T-helper 2 cell treated with Interferon-gamma antibody and Interleukin-4, amounts not matched to agents 5 μg/mL and 100 μg/mL, for 36 hours (primary cell): ENCODE measurements at regions not wholly inside any gene's neighbourhood (a gene's known extent, or its start where the extent isn't known, plus 50 kb on each side); places are given as distances from the start of the nearest gene placed in this dataset.

ENCODE experiments used
- DNase-seq: peaks from one replicate; pipeline ENCODE4 v3.0.0; 2021; ENCODE audit warnings: low spot score
- H3K27ac Mint-ChIP-seq: one replicate; pipeline ENCODE4 v1.8.0; 2021; ENCODE audit warnings: mild to moderate bottlenecking, mixed read lengths
- H3K27me3 Mint-ChIP-seq: one replicate; pipeline ENCODE4 v1.8.0; 2021; ENCODE audit warnings: low read depth, mixed read lengths
- H3K36me3 Mint-ChIP-seq: one replicate; pipeline ENCODE4 v1.8.0; 2021; ENCODE audit warnings: low read depth, mixed read lengths
- H3K4me1 Mint-ChIP-seq: one replicate; pipeline ENCODE4 v1.8.0; 2021; ENCODE audit warnings: low read depth, mixed read lengths
- H3K4me3 Mint-ChIP-seq: one replicate; pipeline ENCODE4 v1.8.0; 2022; ENCODE audit warnings: mild to moderate bottlenecking, moderate library complexity, mixed read lengths
- H3K9me3 Mint-ChIP-seq: one replicate; pipeline ENCODE4 v1.8.0; 2021; ENCODE audit warnings: mixed read lengths

DNA sequence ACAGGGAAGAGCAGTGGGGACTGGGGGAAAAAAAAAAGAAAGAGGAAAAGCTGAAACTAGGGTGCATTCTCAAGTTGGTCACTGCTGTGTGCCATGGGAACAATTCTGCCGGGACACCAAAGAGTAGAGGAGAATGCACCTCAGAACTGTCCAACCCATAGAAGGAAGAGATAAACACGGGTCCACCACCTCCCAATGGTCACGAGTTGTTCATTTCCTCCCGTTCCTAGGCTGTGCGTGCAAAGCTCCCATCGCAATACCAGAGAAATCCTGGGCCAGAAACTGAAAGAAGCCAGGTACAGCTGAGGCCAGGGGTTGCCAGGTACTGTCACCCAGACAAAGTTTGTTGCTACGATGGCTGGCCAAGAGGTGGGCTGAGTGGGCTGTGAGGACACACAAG lies 236.9 kb upstream of the ANKRD55 start:
- H3K4me3 Mint-ChIP-seq = no peak overlapping the region
- peaks cover 3% of the 10 kb centered on the region for H3K27me3 Mint-ChIP-seq

DNA sequence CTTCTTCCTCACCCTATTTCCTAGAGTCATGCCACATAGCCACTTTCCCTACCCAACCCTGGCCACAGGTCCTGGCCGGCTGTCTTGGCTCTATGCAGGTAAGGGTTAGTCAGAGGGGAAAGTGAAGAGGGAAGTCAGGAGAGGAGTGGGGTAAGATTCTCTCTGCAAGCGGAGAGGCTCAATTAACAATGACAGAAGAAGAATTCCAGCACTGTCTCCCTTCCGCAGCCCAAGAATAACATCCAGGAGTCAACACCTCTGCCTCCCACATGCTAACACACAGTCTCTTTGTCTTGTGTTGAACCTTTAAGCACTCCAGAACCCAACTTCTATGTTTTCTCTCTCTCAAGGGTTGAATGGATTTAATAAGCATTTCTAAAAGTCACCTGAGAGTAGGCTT lies 235.1 kb upstream of the ANKRD55 start:
- no peak overlapping the region for H3K27ac Mint-ChIP-seq
- DNase-seq = no peak
- H3K27me3 Mint-ChIP-seq = peaks cover 3% of the 10 kb centered on the region
- H3K9me3 Mint-ChIP-seq = no peaks in the 10 kb centered on the region
- H3K4me1 Mint-ChIP-seq = peaks cover 2% of the 10 kb centered on the region
- H3K4me3 Mint-ChIP-seq = no peak overlapping the region
- no peaks in the 10 kb centered on the region for H3K36me3 Mint-ChIP-seq

More for the DNA sequence above, 236.9 kb upstream of the ANKRD55 start:
- H3K36me3 Mint-ChIP-seq = no peaks in the 10 kb centered on the region
- H3K9me3 Mint-ChIP-seq = no peaks in the 10 kb centered on the region
- H3K4me1 Mint-ChIP-seq = no peaks in the 10 kb centered on the region
- no peak overlapping the region for H3K27ac Mint-ChIP-seq
- DNase-seq = no peak

DNA sequence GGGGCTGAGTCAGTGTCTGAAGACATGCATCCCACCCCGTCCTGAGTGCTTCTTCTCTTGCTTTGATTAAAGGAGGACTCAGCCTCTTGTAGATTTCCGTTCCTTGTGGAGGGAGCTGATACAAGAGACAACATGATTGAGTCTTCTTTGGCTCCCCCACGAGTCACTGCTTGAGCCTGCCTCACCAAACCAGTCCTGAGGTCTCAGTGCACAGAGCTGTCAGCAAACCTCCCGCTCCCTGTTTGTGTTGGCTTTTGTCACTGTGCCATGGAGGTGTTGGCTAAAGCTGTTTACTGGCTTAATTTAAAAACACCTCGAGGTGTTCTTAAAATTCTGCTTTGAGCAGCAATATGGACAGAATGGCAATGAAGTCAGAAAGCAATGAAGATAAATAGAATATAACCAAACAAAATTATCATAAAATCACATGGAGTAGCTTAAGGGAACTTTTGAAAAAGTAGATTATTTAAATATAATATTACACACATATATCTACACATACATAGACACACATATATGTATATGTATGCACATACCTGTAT lies 234.1 kb upstream of the ANKRD55 start:
- Mint-ChIP-seq H3K27ac (no peak overlapping the region), H3K4me1 (peaks cover 2% of the 10 kb centered on the region), H3K36me3 (no peaks in the 10 kb centered on the region), H3K27me3 (peaks cover 3% of the 10 kb centered on the region), H3K9me3 (no peaks in the 10 kb centered on the region), H3K4me3 (no peak overlapping the region)
- DNase-seq = no peak

DNA sequence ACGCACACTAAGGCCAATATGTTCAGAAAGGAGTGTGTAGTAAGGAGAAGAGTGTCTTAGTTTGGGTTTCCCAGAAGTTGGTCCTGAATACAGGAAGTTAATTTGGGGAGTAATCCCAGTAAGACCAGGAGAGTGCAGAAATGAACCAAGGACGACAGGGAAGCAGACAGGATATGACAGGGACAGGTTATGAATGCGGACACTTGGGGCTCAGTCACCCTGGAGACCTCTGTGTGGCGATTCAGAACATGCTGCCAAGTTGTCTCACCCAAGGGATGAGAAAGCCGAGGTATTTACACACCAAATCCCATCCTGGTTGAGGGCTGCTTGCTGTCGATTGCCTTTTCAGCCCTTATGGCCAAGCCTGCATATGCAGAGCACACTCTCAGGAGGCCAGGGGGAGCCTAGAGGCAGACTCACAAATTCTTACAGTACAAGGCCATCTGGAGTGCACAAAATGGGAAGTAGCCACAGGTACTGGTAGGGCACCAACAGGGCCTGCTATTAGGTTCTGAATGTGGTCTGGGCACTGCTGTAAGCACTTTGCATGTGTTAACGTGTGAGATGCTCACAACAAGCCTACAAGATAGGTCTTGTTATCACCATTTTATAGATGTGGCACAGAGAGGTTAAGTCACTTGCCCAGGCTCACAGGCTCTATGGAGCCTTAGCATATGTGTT lies 233.1 kb upstream of the ANKRD55 start:
- DNase-seq = no peak
- Mint-ChIP-seq H3K36me3 (no peaks in the 10 kb centered on the region), H3K27me3 (peaks cover 3% of the 10 kb centered on the region), H3K9me3 (no peaks in the 10 kb centered on the region), H3K27ac (no peak overlapping the region), H3K4me1 (peaks cover 2% of the 10 kb centered on the region), H3K4me3 (no peak overlapping the region)

DNA sequence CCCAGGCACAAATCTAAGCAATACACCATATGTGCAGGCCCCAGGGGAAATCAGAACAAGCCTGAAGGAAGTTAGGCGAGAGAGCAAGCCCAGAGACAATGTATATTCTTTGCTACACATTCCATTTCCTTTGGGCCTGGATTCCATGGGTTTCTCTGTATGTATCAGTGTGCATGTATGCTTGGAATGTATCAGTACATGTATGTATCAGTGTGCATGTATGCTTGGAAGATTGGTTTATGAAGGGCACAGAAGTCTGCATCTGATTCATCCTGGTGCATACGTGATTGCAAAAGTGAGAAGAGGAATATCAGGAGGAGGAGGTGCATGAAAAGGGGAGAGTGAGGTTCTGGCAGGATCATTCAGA lies 232.6 kb upstream of the ANKRD55 start:
- Mint-ChIP-seq H3K27me3 (peaks cover 3% of the 10 kb centered on the region), H3K4me1 (peaks cover 2% of the 10 kb centered on the region), H3K4me3 (no peak overlapping the region), H3K27ac (no peak overlapping the region), H3K36me3 (no peaks in the 10 kb centered on the region), H3K9me3 (no peaks in the 10 kb centered on the region)
- DNase-seq = no peak

DNA sequence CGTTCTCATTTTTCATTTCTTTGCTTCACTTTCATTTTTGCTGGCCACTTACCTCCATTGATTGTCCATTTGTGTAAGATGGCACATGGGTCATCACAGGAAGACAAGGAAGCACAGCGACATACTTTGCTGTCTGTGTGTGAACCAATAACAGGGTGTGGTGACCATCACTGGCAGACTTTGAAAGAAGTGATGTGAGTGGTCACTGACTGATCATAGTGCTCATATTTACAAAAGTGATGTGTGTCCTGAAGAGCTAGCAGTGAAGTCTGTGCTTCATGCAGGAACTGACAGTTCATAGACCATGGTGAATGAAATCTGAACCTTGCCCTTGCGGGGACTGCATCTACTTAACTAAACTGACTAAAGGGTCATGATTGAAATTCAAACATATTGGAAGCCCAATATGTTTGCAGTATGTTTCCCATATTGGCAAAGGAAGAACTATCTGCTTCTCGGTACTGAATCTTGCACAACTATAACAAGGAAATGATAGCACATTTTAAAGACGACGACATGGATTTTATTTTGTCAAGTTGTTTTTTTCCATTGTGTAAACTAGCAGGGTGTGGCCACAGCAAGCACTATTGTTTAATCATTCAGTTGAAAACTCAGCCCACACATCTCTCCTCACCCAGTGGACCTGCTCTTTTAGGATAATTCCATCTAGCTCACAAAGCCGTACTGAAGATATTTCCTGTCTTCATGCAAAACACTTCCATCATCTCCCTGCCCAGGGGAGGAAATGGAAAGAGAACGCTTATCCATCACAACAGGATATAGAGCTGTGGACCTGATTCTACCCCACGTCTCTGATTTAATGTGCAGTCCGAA lies 232.0 kb upstream of the ANKRD55 start:
- Mint-ChIP-seq H3K9me3 (no peaks in the 10 kb centered on the region), H3K27ac (no peak overlapping the region), H3K36me3 (no peaks in the 10 kb centered on the region), H3K27me3 (peaks cover 3% of the 10 kb centered on the region), H3K4me1 (peaks cover 2% of the 10 kb centered on the region), H3K4me3 (no peak overlapping the region)
- no peak for DNase-seq

DNA sequence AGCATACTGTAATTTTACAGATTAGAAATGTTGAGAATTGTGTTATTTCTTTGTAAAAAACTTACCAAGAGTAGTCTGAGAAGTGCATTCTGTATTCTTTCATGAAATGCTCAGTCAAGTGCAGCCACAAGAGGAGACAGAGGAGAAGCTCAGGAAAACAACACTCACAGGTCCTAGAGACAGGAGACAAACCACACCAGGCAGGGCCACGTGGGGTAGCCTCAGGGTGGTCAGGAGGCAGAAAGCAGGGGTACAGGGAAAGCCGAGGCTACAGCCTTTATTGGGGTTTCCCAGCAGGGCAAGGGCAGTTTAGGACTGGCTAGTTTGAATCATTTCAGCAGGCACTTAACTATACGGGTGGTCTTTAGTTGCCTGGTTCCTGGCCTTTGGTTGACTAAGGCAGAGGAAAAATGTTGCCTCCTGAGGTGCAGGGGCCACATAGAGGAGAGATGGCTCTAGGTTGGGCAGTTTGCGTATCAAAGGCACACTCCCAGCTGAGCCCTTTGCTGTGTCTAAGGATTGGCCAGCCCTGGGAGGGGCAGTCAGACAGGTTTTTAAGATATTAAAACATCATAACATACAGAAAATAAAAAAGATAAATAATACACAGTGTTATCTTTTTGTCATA lies 230.9 kb upstream of the ANKRD55 start:
- Mint-ChIP-seq H3K36me3 (no peaks in the 10 kb centered on the region), H3K27ac (no peak overlapping the region)

DNA sequence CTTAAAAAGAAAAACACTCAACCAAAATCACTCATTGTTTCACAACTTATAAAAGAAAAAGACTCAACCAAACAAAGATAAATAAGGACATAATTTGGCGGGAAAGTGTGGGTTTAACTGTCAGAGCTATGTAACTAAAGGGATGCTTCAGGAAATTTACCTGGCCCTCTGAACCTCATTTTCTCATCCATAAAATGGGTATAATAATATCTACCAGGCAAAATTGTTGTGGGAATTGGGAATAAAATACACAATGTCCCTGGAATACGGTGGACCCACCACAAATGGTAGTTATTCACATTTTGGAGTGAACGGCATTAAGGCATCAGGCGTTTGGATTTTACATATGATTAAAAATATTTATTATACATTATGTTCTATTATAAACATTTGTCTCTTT lies 228.5 kb upstream of the ANKRD55 start:
- Mint-ChIP-seq H3K9me3 (no peaks in the 10 kb centered on the region), H3K4me1 (peaks cover 2% of the 10 kb centered on the region), H3K36me3 (no peaks in the 10 kb centered on the region), H3K27ac (no peak overlapping the region), H3K4me3 (no peak overlapping the region), H3K27me3 (no peaks in the 10 kb centered on the region)
- no peak for DNase-seq

More for the DNA sequence above, 230.9 kb upstream of the ANKRD55 start:
- Mint-ChIP-seq H3K4me3 (no peak overlapping the region), H3K4me1 (peaks cover 2% of the 10 kb centered on the region), H3K9me3 (no peaks in the 10 kb centered on the region), H3K27me3 (no peaks in the 10 kb centered on the region)
- no peak for DNase-seq

DNA sequence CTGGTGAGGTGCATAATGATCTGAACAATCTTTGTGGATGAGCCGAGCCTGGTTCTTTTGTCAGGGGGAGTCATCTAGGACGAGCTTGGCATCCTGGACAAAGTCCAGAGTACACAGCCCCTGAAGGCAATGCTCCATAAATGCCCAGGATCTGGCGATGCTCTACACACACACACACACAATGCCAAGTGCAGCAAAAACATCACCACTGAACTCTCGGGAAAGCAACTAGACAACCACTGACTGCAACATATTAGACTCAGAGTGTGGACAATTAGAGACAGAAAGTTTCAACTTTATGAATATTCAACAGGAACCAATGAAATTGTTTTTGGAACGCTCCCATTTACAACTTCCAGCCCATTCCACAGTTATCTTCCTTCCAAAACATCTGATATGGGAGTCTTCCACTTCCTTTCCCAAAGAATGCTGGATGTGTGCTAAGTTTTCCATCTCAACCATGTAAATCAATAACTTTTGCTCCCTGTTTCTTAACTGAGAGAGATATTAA lies 227.6 kb upstream of the ANKRD55 start:
- no peak for DNase-seq

DNA sequence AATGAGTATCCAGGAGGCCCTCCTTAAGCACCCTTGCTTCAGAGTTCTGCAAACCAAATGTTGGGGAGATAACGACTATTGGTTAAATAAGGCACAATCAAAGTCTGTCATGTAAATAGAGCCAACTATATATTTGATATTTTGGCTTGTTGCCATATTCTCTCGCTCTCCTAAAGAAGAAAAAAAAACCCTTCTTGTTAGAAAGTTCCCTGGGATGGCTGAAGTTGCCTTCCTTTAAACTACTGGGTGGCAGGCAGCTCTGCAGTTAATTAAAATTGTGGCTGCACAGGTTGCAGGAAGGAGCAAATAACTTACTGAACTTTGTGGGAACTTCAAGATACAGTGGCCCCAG lies 227.0 kb upstream of the ANKRD55 start:
- DNase-seq = no peak
- Mint-ChIP-seq H3K4me3 (no peak overlapping the region), H3K27ac (no peak overlapping the region), H3K36me3 (no peaks in the 10 kb centered on the region), H3K9me3 (no peaks in the 10 kb centered on the region), H3K27me3 (no peaks in the 10 kb centered on the region), H3K4me1 (peaks cover 2% of the 10 kb centered on the region)

More for the DNA sequence above, 227.6 kb upstream of the ANKRD55 start:
- no peaks in the 10 kb centered on the region for H3K27me3 Mint-ChIP-seq
- H3K27ac Mint-ChIP-seq = no peak overlapping the region
- H3K36me3 Mint-ChIP-seq = no peaks in the 10 kb centered on the region
- H3K4me3 Mint-ChIP-seq = no peak overlapping the region
- peaks cover 2% of the 10 kb centered on the region for H3K4me1 Mint-ChIP-seq
- H3K9me3 Mint-ChIP-seq = no peaks in the 10 kb centered on the region

DNA sequence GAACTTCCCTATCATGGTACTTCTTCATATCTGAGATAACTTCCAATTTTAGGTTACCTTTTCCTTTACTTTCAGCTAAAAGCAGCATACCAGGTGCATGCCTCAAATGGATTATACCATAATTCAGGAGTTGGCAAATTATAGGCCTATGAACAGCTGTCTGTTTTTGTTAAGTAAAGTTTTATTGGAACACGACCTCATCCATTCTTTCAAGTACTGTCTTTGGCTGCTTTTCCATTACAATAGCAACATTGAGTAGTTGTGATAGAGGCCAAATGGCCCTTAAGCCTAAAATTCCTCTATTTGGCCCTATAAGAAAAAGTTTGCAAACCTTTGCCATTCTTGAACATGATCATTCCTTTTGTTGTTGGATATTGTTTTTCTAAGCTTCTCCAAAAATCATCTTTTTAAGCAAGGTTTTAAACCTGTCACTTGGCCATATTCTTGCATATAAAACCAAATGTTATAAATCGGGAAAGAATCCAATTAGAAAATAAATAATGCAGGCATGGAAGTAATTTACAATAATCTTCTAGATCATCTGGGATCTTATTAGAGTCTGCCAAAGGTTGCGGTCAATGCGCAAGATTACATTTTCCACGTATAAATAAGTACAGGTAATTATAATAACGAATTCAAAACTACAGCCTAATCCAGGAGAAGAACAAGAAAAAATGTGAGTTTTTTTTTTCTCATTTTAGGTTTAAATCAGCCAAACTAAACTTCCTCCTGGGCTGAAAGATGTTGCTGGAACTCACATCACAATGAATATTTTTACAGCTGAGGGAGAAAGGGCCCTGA lies 226.5 kb upstream of the ANKRD55 start:
- H3K27me3 Mint-ChIP-seq = no peaks in the 10 kb centered on the region
- no peaks in the 10 kb centered on the region for H3K36me3 Mint-ChIP-seq
- H3K9me3 Mint-ChIP-seq = no peaks in the 10 kb centered on the region
- no peak for DNase-seq
- H3K4me3 Mint-ChIP-seq = no peak overlapping the region
- no peak overlapping the region for H3K27ac Mint-ChIP-seq
- H3K4me1 Mint-ChIP-seq = no peaks in the 10 kb centered on the region

DNA sequence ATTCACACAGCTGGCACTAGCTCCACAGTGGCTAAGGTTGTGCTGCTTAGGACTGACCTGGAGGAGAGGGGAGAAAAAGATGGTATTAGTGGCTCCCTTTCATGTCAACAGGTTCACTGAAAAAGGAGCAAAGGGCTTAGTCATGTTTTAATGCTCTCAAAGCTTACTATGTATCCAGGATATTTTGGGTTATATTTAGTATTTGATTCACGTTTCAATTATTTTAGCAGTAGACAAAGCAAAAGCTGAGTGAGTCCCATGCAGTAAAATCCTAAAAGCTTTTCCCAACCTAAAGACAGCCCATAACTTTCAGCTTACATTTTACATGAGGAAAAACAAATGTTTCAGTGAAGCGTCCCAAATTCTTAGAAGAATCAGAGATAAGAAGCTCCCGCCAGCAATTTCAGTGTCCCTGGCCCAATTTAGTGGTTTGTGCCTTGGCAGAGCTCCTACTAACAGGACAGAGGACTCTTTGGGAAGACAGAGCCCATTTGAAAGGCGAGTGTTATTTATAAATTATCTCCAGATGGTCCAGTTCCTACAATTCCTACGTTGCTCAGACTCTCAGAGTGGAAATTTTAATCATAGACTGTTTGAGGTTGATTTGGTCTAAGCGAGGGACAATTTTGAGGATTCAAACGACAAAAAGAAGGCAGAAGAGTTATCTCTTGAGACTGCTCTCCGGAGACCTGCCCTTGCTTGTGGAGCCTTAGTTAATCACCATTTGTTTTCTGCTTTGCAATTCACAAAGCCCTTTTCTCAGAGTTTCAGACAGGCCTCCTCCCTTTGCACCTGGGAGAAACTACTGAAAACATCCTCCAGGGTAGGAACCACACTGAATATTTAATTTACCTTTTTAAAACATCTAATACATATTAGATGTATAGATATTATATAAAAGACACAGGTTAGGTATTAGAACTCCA lies 225.0 kb upstream of the ANKRD55 start:
- no peak for DNase-seq
- H3K27ac Mint-ChIP-seq = no peak overlapping the region
- no peaks in the 10 kb centered on the region for H3K4me1 Mint-ChIP-seq
- no peak overlapping the region for H3K4me3 Mint-ChIP-seq
- H3K36me3 Mint-ChIP-seq = no peaks in the 10 kb centered on the region
- no peaks in the 10 kb centered on the region for H3K9me3 Mint-ChIP-seq
- no peaks in the 10 kb centered on the region for H3K27me3 Mint-ChIP-seq

DNA sequence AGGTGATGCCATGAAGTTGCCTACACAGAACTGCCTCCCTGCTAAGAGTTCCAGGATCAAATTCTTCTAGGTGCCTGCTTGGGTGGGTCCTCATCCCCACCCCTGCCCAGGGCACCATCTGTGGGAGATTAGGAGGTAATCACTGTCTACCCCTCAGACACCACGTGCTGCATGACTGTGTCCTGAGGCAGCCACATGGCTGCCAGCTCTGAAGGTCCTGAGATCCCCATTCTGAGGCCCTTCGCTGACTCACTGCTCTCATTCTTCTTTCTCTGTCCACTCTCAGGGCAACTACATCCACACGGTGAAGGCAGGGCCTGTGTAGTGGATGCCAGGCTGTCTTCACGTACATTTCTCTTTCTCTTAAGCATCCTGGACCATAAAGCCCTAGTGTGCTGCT lies 222.9 kb upstream of the ANKRD55 start:
- no peak overlapping the region for H3K4me3 Mint-ChIP-seq
- H3K4me1 Mint-ChIP-seq = no peaks in the 10 kb centered on the region
- DNase-seq = no peak
- no peaks in the 10 kb centered on the region for H3K9me3 Mint-ChIP-seq
- no peaks in the 10 kb centered on the region for H3K36me3 Mint-ChIP-seq
- no peaks in the 10 kb centered on the region for H3K27me3 Mint-ChIP-seq
- no peak overlapping the region for H3K27ac Mint-ChIP-seq
